ENCODE measurements at regions not wholly inside any gene's neighbourhood (a gene's known extent, or its start where the extent isn't known, plus 50 kb on each side); places are given as distances from the start of the nearest gene placed in this dataset.

- DNase-seq (ENCODE audit: low read depth): no peak
- CTCF ChIA-PET: no interaction called here
- TF ChIP-seq CTCF (IDR thresholded peaks at IDR 0.05; ENCODE audit: insufficient read depth, low read depth, low read length): no peak
- no peaks in the 10 kb centered on the region; the same call in 1 of the 2 replicates for H3K27me3 ChIP-seq (ENCODE audit: control insufficient read depth, insufficient read depth, low read length)
- POLR2A ChIA-PET: no interaction called here
- no peak overlapping the region for H3K4me3 ChIP-seq (ENCODE audit: low read depth, low read length)
- no peaks in the 10 kb centered on the region for H3K36me3 ChIP-seq (ENCODE audit: control insufficient read depth, insufficient read depth, low read length)
Measured at GRCh38 chr13:42458193-42458592, 115.8 kb upstream of the TNFSF11 start.

GRCh38 chr13:42466123-42466522 is 107.8 kb upstream of the TNFSF11 start:
- TF ChIP-seq CTCF (IDR thresholded peaks at IDR 0.05; ENCODE audit: insufficient read depth, low read depth, low read length): no peak
- H3K27me3 ChIP-seq (ENCODE audit: control insufficient read depth, insufficient read depth, low read length): no peaks in the 10 kb centered on the region
- ChIA-PET POLR2A (no interaction called here), CTCF (no interaction called here)
- no peaks in the 10 kb centered on the region for H3K36me3 ChIP-seq (ENCODE audit: control insufficient read depth, insufficient read depth, low read length)
- no peak for DNase-seq (ENCODE audit: low read depth)
- no peak overlapping the region for H3K4me3 ChIP-seq (ENCODE audit: low read depth, low read length)

- ChIA-PET POLR2A (no interaction called here), CTCF (no interaction called here)
- Histone ChIP-seq H3K4me3 (ENCODE audit: low read depth, low read length) (no peak overlapping the region), H3K27me3 (ENCODE audit: control insufficient read depth, insufficient read depth, low read length) (no peaks in the 10 kb centered on the region), H3K36me3 (ENCODE audit: control insufficient read depth, insufficient read depth, low read length) (no peaks in the 10 kb centered on the region)
- no peak for TF ChIP-seq CTCF (IDR thresholded peaks at IDR 0.05; ENCODE audit: insufficient read depth, low read depth, low read length)
- no peak for DNase-seq (ENCODE audit: low read depth)
Measured at GRCh38 chr13:42466609-42467008, 107.3 kb upstream of the TNFSF11 start.

GRCh38 chr13:42474954-42475353 is 99.0 kb upstream of the TNFSF11 start:
- H3K36me3 ChIP-seq (ENCODE audit: control insufficient read depth, insufficient read depth, low read length): no peaks in the 10 kb centered on the region
- DNase-seq (ENCODE audit: low read depth): no peak
- no peak for TF ChIP-seq CTCF (IDR thresholded peaks at IDR 0.05; ENCODE audit: insufficient read depth, low read depth, low read length)
- ChIA-PET CTCF (no interaction called here), POLR2A (no interaction called here)
- H3K27me3 ChIP-seq (ENCODE audit: control insufficient read depth, insufficient read depth, low read length): no peaks in the 10 kb centered on the region; the same call in none of the 2 replicates
- H3K4me3 ChIP-seq (ENCODE audit: low read depth, low read length): no peak overlapping the region

GRCh38 chr13:42477596-42478190 is 96.3 kb upstream of the TNFSF11 start:
- ChIA-PET POLR2A (no interaction called here), CTCF (no interaction called here)
- no peak for TF ChIP-seq CTCF (IDR thresholded peaks at IDR 0.05; ENCODE audit: insufficient read depth, low read depth, low read length)
- Histone ChIP-seq H3K36me3 (ENCODE audit: control insufficient read depth, insufficient read depth, low read length) (no peaks in the 10 kb centered on the region), H3K4me3 (ENCODE audit: low read depth, low read length) (no peak overlapping the region), H3K27me3 (ENCODE audit: control insufficient read depth, insufficient read depth, low read length) (no peaks in the 10 kb centered on the region; the same call in none of the 2 replicates)
- no peak for DNase-seq (ENCODE audit: low read depth)
